ENCODE measurements at regions not wholly inside any gene's neighbourhood (a gene's known extent, or its start where the extent isn't known, plus 50 kb on each side); places are given as distances from the start of the nearest gene placed in this dataset.

- no peak for DNase-seq (ENCODE audit: low read depth)
These were observed 193.7 kb downstream of the ERMARD start for GRCh38 chr6:169945117-169945516.

DNA sequence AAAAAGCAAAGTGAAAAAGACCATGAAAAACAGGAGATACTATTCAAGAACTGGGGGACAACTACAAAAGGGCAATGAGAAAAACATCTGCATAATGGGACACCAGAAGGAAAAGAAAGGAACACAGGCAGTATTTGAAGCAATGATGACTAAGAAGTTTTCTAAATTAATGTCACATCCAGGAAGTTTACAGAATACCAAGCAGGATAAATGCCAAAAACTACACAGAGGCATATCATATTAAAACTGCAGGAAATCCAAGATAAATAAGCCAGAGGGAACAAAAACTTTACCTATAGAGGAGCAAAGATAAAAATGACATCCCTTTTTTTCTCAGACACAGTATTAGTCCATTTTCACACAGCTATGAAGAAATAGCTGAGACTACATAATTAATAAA lies 193.0 kb downstream of the ERMARD start:
- DNase-seq (ENCODE audit: low read depth): no peak

GRCh38 chr6:169944061-169944337 lies 192.6 kb downstream of the ERMARD start:
- DNase-seq (ENCODE audit: low read depth): no peak

GRCh38 chr6:169943241-169944060 lies 192.0 kb downstream of the ERMARD start:
- DNase-seq (ENCODE audit: low read depth): no peak

DNA sequence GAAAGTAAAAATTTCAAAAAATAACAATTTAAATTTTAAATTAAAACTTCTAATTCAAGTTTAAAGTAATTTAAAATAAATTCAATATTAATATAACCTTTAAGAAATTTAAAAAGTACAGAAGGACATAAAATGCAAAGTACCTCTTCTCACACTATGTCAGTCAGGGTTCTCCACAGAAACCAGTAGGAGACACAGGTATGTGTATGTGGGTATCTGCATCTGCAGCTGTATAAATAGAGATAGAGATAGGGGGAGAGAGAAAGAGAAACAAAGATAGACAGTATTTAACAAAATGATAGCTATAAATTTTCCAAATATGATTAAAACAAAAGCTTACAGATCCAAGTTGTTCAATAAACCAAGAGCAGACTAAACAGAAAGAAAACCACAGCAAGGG lies 190.8 kb downstream of the ERMARD start:
- no peak for DNase-seq (ENCODE audit: low read depth)

- DNase-seq (ENCODE audit: low read depth): no peak
These were observed 189.3 kb downstream of the ERMARD start for GRCh38 chr6:169940481-169941271.

DNA sequence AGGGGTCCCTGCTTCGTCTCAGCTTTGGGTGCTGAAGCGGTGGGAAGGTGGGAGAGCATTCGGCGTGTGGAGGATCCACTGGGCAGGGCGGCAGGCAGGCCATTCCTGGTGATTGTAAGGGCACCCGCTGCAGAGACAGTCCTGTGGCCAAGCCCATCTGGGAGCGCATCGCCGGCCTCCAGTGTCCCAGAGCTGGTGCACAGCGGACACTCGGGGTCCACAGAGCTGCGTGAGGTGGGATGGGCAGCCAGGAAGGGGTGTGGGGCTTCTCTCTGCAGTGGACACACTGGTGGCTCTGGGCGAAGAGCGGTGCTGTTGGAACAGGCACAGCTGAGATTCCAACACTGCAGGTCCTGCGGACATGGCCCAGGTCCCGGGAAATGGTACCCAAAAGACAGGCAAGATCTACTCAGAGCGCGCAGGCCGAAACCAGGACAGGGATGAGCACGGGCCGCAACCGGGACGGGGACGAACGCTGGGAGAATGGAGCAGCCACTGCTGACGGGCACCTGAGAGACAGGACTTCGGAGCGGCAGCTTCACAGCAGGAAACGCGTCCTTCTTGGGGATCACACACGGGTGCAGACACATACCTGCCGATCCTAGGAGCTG lies 188.2 kb downstream of the ERMARD start:
- DNase-seq (ENCODE audit: low read depth): no peak

- DNase-seq (ENCODE audit: low read depth): no peak
These were observed 187.3 kb downstream of the ERMARD start for GRCh38 chr6:169938731-169939130.

DNA sequence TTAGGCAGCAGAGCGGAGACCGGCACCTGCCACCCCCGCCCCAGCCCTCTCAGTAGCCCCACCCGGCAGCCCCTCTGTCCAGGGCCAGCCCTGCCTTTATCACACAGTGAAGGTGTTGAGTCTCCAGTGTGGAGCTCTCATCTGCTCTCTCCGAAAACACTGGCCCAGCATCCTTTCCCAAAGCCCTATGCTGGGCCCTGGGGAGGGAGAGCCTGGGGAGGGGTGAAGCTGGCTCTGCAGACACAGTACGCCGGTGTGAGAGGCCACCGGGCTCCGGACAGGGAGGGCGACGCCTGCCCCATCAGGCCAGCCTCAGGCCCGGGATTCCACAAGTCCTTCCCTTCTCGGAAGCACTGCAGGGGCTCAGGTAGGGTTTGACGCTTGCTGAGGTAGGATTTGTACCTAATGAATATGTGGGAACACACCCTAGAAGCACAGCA lies 186.9 kb downstream of the ERMARD start:
- no peak for DNase-seq (ENCODE audit: low read depth)

DNA sequence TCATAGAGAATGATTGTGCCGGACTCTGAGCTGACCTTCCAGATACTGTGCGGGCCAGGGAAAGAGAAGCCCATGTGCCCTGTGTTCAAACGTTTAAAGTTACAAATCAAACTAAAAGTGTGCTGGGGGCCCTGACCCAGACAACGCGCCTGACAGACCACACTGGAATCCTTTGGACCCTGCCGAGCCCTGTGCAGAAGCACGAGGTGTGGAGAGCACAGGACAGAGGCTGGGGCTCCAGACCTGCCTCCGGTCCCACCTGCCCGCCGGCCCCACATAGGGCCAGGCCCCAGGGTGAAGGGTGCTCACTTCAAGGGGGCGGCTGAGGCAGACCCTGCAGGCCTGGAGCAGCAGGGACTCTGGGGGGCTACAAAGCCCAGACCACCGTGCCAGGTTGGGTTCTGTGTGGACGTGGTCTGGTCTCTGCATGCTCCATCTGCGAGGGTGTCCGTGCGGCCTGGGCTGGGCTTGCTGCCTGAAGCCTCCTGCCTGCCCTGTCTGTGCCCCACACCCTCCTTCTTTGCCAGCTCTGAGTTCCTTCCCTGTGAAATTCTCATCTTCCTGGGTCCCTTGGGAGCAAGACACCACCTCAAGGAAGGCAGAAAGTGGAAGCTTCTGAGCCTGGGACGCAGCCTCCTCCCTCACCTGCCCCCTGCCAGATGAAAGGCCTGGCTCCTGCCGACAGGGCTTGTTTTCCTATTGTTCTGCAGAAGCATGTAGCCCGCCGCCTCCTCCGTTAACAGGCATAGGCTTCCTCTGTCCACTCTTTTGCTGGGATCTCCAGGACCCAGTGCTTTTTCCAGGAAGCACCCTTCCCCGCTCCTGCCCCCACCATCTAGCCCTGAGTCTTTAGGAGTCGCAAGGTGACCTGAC lies 186.2 kb downstream of the ERMARD start:
- no peak for DNase-seq (ENCODE audit: low read depth)

DNA sequence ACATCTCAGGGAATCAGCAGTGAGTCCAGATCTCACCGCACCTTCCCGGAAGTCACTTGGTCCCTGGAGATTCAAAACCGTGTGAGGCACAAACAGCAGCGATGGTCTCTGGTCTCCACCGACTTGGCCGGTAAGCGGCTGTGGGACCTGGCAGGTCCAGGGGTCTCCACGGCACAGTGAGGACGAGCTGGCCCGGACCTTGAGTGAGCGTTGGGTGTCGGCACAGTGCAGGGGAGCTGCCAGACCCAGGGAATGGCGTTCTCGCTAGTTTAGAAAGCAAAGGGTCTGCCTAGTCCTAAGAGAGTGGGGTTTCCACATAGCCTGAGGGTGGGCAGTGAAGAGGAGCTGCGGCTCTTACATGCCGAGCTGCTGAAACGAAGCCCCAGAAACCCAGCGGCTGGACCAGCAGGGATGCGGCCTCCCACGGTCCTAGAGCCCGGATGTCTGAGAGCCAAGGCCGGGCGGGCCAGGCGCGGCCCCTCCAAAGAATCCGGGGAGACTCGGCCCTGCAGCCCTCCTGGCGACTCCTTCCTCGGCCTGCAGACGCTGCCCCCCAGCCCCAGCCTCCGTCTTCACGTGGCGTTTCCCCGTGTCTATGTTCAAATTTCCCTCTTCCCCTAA lies 185.0 kb downstream of the ERMARD start:
- no peak for DNase-seq (ENCODE audit: low read depth)

DNA sequence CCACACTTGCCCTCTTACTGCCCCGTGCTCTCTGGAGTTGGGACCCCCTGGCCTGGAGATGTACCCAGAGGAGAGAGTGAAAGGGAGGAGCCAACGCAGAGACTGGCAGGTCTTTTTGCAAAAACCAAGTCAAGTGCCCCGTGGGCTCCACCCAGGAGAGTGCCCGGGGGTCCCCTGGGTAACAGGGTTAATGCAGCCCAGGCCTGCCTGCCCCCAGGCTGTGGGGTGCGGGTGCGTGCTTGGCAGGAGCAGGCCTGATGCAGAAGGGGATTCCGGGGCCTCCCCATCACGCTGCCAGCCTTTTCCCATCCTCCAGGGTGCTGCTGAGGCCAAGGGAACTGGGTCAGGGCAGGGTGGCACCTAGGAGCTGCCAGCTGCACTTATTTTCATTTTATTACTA lies 184.4 kb downstream of the ERMARD start:
- no peak for DNase-seq (ENCODE audit: low read depth)

DNA sequence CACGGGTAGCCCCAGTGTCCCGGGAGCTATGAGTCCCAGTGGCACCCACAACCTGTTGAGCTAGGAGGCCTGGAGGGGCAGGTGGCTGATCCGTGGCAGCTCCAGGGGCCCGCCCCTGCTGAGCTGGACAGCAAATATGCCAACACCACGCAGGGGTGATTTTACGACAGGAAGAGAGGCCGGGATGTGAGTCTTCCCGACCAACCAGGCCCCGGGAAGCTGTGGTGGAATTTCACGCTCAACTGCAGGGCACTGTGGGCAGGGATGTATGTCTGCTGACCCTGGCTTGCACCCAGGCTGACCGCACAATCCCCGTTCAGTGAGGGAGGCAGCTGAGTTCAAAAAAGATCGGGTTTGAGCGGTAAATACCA lies 183.9 kb downstream of the ERMARD start:
- DNase-seq (ENCODE audit: low read depth): no peak

GRCh38 chr6:169934699-169935347 lies 183.4 kb downstream of the ERMARD start:
- DNase-seq (ENCODE audit: low read depth): no peak

GRCh38 chr6:169933839-169934698 lies 182.6 kb downstream of the ERMARD start:
- no peak for DNase-seq (ENCODE audit: low read depth)

DNA sequence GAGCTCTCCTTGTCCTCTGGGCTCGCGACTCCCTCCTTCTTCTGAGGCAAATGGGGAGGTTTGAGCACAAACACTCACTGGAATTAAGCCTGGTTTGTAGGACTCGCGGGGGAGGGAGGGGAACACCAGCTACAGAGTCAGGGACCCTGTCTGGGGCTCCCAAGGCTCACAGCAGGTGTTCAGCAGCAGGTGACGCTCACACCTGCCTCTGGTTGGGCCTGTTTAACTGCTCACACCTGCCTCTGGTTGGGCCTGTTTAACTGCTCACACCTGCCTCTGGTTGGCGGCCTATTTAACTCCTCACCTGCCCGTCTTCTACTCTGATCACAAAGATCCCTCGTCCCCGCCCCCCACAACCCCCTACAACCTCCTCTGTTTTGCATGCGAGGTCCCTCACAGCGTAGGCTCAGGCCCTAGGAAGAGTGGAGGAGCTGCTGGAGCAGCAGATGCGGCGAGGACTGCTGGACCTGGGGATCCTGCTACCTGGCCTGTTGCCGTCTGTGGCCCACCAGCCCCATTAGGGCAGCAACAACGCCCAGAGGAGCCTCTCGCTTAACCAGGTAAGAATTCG lies 181.9 kb downstream of the ERMARD start:
- no peak for DNase-seq (ENCODE audit: low read depth)

DNA sequence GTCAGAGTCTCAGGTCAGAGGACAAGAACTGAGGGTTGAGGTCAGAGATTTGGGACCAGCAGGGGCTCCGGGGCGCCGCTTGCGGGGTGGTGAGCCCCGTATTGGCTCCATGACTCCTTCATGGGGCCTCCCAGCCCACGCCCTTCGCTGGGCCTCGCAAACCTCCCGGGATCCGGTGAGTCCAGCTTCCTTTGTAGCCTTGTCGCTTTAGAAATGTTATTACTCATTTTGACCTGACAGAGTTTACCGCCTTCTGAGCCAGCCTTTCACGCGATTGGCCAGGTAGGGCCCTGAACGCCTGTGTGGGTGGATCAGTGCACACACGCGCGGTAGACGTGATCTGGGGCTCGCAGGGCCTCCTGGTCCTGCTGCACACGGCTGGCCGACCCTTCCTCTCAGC lies 181.1 kb downstream of the ERMARD start:
- DNase-seq (ENCODE audit: low read depth): no peak

GRCh38 chr6:169931261-169931660 lies 179.8 kb downstream of the ERMARD start:
- no peak for DNase-seq (ENCODE audit: low read depth)

- no peak for DNase-seq (ENCODE audit: low read depth)
These were observed 179.4 kb downstream of the ERMARD start for GRCh38 chr6:169930799-169931198.

DNA sequence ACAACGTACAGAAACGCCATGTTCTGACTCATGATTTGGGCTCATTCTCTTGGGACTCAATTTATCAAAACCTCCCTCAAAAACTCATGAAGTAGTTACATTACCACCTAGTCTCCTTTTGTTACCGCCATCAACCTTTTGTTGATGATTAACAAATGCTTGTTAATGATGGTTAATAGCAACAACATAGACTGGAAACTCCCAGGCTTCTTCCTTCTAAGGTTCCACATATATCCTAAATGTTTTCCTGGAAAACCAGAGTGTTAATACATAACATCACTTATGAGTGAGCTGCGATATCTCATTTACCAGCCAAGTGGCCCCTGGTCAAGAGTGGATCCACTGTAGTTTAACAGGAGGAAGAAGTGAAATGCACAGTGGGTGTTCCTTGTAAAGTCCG lies 176.3 kb downstream of the ERMARD start:
- no peak for DNase-seq (ENCODE audit: low read depth)
